Fibroblast of peridontal ligament (primary cell): ENCODE measurements at regions not wholly inside any gene's neighbourhood (a gene's known extent, or its start where the extent isn't known, plus 50 kb on each side); places are given as distances from the start of the nearest gene placed in this dataset.
"Not testable (repeated sequence)": the region's sequence is repeated elsewhere in the genome, so short reads cannot be mapped to it uniquely, and the experiment has no call there.

Experiments used
- DNase-seq: peaks from one replicate; pipeline ENCODE4 v3.0.0-alpha.2; 2010; ENCODE audit errors: extremely low read depth

DNA sequence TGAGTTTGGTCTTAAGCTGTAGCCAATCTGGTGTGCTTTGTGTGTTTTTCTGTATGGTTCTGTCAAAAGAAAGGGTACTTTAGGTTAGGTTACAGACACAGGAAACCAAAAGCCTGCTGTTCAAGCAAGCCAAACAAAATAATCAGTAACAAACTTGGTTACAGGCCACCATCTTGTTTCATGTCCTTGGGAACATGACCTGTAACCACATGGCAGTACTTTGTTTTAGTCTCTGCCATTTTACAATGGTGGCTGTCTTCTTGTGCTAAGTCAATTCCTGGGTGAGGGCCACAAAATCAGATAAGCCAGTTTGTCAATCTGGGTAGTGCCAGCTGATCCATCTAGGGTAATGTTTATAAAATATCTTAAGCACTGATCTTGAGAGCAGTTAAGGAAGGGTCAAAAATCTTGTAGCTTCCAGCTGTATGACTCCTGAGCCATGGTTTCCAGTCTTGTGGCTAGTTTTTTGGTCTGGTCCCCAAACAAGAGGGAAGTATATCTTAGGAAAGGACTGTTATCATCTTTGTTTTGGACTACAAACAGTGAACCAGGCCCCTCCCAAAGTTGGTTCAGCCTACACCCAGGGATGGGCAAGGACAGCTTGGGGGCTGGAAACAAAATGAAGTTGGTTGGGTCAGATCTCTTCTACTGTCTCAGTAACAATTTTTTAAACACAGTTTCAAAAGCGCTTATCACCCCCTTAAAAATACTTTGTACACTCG is 90.0 kb downstream of the IGLL5 start:
- DNase-seq = no peak

DNA sequence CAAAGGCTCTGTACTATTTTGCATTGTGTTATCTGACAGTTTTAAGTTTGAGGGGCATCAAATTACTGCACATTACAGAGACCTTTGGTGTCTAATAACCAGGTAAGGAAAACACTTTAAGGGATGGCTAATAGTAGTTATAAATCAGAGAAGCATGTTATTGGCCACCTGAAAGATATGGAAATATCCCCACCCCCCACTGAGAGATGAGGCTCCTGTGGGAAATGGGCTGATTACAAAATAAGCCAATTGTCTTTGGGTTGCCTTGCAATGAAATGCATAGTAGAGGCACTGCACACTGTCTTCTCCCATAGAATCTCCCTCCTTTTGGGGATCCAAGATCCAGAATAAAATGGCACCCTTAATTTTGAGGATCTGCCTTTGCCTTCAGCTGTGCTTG is 91.0 kb downstream of the IGLL5 start:
- no peak for DNase-seq

DNA sequence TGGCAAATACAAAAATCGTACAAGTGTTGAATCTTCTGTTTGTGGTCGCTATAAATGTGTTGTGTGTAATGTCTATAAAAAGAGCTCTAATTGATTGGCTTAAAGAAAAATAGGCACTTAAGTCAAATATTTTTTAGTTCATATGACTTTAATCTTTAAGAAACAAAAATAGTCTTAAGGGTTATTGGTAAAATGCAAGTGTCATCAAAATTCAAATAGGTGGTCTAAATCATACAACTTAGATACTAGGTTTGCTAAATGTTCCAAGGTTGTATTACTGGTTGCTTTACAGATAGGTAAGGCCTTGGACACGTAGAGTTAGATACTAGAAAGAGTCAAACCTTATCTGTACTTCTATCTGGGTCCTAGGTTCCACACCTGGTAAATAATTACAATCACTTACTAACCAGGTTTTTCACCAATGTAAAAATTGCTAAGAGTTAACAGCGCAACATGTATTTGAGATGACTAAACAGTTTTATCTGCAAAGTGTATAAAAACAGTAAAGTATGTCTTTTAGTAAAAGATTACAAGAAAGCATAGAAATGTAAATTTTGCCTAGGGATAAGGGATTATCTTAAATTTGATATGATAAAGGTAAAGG is 91.1 kb upstream of the GNAZ start:
- no peak for DNase-seq

DNA sequence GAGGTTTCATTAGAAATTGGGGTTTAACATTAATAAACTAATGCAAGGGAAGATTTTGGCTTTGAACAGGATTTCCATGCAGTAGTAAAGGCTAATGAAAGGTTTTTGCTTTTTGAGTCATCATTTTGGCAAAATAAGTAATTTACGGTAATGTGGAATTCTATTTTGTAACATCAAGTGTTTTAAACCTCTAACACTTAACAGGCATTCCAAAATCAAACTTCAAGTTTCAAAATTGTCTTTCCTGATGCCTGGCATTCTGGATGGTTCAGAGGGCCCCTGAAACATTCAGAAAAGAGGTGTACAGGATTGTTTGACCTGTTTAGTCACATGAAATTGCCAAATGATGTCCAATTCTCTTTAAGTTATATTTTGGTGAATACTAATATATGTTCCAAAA is 90.4 kb upstream of the GNAZ start:
- DNase-seq = no peak

DNA sequence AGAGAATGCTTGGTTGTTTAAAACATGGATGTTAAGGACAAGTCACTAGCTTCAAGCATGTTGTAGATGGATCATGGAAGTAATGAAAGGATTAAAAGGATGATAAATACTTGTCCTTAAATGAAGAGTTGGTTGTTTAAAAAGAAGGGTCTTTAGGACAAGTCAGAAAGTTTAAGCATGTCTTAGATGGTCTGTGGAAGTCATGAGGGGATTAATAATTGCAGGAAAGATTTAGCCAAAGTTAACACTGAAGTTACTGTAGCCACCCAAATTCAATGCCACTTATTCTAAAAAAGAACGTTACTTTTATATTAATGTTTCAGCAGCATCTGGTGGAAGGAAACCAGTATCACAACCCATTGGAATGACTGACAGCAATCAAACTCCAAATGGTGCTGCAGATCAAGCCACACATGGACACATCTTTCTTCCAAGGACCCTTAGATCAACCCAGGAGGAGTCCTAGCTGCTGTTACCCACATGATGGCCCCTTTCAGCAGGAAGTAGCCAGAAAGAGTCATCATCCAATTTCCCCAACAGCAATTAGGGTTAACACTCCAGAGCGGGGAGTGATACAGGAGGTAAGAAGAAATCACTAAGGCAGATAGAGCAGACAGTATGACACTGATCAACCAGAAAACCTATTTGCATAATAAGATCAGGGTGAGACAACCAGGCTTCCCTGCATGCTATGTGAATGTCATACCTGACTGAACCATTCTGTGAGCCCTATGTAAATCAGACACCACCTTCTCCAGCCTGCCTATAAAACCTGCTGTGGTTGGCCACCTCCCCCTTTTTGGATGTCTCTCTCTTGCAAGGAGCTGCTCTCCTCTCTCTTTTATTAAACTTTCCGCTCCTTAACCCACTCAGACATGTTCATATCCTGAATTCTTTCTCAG is 88.4 kb upstream of the GNAZ start:
- no peak for DNase-seq

DNA sequence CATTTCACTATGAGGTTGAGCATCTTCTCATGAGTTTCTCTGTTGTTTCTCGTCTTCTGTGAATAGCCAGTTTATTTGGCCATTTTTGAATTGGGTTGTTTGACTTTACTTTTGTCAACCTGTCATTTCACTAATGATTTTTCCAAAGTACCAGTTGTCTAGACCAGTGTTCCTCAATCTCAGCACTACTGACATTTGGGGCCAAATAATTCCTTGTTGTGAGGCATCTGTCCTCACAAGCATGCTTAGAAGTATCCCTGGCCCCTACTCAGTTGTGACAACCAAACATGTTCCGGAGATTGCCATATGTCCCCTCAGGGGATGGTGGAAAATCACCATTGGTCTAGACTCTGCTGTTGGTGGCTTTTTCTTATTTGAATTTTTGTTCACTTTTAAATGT is 87.7 kb upstream of the GNAZ start:
- DNase-seq = no peak

DNA sequence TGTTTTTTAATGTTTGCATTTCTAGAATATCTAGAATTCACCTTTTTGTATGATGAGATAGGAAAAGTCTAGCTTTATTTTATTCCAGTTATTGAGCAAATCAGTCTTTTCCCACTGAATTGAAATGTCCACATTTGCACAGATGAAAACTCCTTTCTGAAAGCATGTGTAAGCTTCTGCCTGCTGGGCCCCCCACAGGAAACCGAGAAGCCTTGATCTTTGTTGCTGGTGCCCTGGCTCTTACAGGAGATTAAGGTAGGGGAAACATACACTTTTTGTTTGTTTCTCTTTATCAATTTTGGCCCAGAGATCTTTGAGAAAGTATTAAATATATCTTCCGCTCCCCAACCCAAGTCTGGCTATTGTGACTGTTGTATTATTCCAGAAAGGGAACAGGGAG is 87.2 kb upstream of the GNAZ start:
- no peak for DNase-seq

DNA sequence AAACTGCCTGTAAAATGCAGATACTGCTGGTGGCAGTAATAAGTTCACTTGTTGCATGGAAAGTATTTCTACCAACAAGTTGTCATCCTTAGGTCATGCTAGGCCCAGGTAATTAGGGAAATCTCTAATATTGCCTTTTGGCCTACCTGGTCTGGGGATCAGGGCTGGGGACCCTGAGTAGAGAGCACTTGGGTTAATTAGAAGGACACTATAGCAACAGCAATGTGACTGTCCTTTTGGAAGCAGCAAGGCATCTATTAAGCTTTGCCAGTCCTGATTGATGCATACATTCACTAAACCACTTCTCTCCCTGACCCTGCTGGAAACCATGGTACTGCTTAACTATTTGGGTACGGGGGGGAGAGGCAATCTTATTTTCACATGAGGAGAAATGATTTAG is 86.5 kb upstream of the GNAZ start:
- no peak for DNase-seq

DNA sequence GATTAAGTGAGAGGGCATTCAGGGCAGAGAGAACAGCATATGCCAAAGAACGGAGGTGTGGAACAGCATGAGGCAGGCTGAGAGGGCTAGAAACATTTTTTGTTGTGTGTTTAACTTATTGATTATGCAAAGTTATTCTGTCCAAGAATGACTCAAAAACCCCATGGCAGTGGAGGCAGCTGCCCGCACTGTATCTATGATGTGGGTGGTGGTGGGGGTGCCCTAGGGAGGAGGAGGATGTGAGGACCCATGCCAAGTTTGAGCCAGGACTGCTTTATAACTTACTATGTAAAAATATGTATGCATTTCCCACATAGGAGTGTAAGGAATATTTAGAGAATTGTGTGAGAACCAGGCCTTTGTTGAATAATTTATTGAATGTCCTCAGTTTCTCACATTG is 85.4 kb upstream of the GNAZ start:
- DNase-seq = no peak

DNA sequence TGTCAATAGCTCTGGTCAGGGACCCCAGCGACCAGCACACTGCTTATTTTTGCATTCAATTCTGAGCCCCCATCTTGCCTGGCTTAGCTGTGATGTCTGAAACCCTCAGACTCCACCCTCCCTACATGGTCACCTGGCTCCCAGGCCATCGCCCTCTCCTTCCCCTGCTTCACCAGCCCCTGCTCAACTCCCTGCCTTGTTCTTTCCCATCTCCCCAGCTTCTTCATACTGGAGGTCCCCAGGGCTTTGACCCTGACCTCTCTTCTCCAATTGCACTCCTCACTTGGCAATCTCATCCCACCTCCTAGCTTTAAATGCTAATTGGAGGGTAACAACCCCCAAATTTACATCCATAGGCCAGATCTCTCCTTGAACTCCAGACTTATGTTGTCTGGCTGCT is 84.3 kb upstream of the GNAZ start:
- no peak for DNase-seq

DNA sequence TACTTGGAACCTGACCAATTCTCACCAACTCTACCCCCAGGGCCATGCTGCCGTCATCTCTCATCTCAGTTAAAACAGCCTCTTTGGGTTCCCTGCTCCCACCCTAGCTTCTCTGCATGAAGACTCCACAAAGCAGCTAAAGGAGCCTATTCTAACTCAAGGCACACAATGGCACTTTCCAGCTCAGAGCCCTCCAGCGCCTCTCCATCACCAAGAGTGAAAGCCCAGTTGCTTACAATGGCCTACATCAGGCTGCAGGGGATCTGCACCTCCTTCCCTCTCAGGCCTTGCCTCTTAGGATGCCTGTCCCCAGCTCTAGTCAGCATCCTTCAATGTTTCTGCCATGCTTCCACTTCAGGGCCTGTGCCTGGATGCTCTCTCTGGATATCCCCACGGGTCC is 83.7 kb upstream of the GNAZ start:
- DNase-seq = no peak

DNA sequence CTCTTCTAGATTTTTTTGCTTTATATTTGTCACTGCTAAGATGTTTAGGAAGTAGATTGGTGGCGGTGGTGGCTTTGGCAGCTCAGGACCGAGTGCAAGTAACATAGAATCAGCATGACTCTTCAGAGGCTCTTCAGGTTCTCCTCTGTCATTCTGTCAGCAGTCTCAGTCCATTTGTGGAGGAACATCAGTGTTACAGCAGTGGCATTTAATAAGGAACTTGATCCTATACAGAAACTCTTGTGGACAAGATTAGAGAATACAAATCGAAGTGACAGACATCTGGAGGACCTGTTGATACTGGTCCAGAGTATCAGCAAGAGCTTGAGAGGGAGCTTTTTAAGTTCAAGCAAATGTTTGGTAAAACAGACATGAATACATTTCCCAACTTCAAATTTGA is 82.2 kb upstream of the GNAZ start:
- no peak for DNase-seq

DNA sequence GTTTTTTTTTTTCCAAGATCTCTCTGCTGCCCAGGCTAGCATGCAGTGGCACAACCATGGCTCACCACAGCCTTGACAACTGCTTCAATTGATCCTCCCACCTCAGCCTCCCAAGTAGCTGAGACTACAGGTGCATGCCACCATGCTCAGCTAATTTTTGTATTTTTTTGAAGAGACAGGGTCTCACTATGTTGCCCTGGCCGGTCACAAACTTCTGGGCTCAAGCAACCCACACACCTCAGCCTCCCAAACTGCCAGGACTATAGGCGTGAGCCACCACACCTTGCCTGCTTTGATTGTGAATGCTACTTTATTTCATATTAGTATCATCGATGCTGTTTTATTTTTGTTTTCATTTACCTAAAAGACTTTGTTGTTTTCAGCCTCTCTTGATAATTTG is 81.5 kb upstream of the GNAZ start:
- DNase-seq = no peak

DNA sequence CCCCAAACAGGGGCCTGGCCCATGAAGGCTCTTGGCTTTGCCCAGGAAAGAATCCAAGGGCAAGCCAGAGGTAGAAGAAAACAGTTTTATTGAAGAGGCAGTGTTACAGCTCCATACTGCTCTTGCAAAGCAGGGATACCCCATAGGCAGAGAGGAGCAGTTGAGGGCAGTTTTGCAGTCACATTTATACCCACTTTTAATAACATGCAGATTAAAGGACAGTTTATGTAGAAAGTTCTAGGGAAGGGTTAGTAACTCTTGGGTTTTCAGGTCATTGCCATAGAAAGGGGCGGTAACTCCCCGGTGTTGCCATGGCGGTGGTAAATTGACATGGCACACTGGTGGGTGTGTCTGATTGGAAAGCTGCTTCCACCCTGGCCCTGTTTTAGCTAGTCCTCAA is 80.5 kb upstream of the GNAZ start:
- DNase-seq = no peak

DNA sequence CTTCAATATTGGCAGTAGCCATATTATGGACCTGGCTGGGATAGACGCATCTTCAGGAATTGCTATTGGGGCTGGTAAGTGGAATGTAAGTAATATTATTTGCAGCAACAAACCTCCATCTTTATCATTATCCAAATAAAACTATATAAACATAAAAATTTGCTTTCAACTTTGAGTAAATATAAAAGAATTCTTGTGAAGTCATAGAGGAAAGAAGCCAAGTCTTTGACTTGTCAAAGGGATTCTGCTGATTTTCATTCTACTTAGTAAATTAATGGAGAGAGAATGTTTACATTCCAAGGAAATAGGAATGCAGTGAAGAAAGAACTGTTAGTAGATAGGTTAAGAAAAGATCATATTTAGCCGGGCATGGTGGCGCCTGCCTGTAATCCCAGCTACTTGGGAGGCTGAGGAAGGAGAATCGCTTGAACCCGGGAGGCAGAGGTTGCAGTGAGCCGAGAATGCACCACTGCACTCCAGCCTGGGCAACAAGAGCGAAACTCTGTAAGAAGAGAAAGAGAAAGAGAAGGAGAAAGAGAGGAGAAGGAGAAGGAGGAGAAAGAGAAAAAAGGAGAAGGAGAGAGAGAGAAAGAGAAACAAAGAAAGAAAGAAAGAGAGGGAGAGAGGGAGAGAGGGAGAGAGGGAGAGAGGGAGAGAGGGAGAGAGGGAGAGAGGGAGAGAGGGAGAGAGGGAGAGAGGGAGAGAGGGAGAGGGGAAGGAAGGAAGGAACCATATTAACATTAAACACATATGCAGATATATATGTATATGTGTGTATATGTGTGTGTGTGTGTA is 79.4 kb upstream of the GNAZ start:
- not testable (repeated sequence) for DNase-seq

DNA sequence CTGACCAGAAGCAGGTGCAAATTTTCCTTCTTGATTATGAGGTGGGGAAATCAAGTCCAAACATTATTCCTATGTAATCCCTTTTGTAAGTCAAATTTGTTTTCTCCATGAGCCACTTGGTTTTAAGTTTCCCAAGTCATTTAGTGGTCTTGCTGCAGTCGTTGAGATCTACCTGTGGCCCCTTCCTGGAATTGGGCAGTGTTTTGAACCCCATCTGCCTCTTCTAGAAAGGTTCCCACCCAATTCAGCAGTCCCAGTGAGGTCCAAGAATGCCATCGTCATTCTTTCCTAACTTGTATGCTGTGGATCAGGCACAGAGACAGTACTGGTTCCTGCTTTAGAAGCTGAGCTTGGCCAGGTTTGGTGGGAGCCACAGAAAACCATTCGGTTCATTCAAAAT is 77.8 kb upstream of the GNAZ start:
- no peak for DNase-seq

DNA sequence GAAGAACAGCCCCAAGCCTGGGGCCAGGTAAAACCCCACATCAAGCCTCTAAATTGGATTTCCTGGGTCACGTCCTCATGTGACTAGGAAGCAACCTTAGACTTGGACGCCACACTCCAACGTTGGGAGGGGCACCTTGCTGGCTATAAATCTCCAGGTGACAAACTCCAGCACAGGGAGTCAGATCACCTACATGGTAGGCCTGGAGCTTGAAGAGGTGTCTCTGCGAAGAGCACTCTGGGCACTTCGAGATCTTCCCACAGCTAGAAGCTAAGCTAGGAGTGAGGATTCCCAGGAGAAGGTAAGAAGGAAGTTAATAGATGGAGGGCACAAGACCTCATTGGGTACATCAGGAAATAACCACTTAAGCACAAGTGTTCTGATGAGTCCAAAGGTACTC is 77.1 kb upstream of the GNAZ start:
- no peak for DNase-seq

DNA sequence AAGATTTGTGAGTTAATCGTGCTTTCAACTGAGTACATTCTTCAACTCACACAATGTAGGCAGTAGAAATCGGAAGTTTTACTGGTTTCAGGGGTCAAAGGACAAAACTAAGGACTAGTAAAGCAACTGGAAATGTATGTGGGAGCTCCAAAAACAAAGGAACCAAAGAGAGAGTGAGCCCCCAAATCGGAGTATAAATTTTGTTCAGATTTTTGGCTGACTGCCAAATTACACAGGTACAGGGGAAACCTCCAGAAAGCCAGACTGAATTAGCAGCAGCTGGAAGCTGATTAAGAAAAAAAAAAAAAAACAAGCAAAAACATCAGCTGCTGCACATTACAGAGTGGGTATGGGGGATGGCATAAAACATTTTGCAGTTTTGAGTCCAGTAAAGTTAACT is 75.2 kb upstream of the GNAZ start:
- no peak for DNase-seq

DNA sequence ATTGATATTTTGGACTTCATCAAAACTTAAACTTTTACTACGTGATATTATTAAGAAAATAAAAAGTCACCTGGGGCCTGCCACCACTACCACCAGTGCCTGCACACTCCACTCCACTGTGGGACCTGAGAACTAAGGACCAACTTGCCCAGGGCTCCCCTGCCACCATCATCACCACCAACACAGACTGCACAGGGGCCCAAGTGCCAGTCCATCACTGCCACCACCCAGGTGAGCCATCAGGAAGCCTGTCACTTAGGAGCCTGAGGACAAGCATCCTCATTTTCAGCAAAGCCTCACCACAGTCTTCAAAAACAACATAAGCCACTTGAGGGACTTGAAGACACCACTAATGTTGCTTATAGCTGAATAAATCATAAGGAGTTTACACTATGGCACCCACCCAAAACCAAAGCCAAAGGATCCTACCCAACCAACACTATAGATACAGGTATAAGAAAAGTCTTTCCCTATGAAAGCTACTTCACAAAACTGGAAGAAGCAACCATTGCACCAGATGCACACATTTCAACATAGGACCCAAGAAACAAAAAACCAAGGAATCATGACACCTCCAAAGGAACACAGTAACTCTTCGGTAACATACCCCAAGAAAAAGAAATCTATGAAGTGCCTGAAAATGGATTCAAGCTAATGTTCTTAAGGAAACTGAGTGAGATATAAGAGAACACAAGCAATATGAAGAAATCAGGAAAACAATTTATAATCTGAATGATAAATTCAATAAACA is 73.6 kb upstream of the GNAZ start:
- no peak for DNase-seq

DNA sequence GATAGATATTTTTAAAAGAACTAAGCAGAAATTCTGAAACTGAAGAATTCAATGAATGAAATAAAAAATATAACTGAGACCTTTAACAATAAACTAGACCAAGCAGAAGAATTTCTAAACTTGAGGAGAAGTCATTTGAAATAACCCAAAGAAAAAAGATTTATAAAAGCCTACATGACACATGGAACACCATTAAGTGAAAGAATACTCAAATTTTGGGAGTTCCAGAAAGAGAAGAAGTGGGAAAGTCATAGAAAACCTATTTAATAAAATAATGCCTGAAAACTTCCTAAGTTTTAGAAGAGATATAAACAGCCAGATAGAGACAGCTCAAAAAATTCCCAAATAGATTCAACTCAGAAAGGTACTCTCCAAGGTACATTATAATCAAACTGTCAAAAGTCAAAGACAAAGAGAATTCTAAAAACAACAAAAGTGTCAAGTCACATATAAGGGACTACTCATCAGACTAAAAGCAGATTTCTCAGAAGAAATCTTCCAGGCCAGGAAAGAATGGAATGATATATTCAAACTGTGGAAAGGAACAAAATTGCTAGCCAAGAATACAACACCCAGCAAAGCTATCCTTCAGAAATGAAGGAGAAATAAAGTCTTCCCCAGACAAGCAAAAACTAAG is 72.9 kb upstream of the GNAZ start:
- DNase-seq = no peak

DNA sequence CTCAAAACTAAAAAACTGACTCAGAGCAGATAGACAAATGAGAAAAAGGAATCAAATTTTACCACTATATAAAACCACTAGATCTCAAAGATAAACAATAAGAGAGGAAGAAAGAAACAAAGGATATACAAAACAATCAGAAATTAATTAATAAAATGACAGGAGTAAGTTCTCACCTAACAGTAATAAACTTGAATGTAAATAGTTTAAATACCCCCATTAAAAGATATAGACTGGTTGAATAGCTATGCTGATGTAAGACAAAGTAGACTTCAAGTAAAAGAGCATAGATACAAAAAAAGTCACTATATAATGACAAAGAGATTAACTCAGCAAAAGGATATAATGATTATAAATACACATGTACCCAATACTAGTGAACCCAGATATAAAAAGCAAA is 72.3 kb upstream of the GNAZ start:
- no peak for DNase-seq
